ENCODE measurements at regions not wholly inside any gene's neighbourhood (a gene's known extent, or its start where the extent isn't known, plus 50 kb on each side); places are given as distances from the start of the nearest gene placed in this dataset.
A peak's percentile ranks its signal among the peaks of the same experiment; 100 is the strongest.

GRCh38 chr11:10945196-10945595 is 87.3 kb upstream of the ZBED5 start:
- ATAC-seq: no peak

- ATAC-seq: no peak
Measured at GRCh38 chr11:10943968-10944367, 86.1 kb upstream of the ZBED5 start.

- no peak for ATAC-seq
Measured at GRCh38 chr11:10942620-10943019, 84.8 kb upstream of the ZBED5 start.

DNA sequence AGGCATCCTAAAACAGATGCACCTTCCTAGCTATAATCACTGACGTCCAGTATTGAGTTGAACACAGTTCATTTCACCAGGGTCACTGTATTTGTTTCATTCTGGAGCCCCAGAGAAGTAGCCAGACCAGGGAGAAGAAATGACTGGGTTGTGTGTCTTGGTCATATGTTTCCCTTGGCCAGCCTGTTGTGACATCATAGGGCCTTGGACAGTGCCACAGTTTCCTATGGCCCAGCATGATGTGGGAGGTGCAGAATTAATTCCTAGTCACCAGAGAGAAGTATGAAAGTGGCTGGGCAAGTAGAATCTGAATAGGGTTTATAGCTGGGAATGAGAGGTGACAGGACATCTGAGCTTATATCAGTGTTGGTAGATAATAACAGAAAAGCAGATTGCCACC is 84.0 kb upstream of the ZBED5 start:
- ATAC-seq: no peak

- no peak for ATAC-seq
Measured at GRCh38 chr11:10941414-10941813, 83.6 kb upstream of the ZBED5 start.

DNA sequence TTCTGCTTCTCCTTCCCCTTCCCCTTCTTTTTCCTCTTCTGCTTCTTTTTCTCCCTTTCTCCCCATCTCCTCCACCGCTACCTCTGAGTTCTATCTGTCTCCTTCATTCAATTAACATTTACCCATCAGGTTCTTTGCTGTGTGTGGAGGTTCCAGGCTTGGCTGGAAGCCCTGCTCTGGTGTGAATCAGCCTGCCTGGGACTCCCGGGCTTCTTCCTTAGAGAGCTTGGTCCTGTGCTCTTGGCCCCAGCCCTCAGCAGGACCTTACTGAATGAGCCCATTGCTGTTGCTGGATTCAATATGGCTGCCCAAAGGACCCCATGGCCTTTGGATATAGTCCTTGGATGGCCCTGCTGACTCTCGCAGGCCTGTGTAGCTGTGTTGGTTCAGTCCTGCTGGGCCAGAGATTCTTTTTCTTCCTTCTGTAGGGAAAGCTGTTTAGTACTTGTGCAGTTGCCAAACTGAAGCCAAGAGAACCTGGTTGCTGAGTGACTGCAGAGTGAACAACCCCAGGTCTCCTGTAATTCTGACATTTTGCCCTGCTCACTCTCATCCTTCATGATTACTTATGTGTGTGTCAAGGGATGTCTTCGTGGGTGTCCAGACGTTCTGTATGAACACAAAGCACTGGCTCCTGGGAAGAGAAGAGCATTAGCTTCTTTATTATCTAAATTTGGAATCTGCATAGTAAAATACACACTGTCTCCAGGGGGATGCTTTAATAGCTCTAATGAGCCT is 81.0 kb upstream of the ZBED5 start:
- no peak for ATAC-seq

- ATAC-seq: no peak
Measured at GRCh38 chr11:10938231-10938630, 80.4 kb upstream of the ZBED5 start.

DNA sequence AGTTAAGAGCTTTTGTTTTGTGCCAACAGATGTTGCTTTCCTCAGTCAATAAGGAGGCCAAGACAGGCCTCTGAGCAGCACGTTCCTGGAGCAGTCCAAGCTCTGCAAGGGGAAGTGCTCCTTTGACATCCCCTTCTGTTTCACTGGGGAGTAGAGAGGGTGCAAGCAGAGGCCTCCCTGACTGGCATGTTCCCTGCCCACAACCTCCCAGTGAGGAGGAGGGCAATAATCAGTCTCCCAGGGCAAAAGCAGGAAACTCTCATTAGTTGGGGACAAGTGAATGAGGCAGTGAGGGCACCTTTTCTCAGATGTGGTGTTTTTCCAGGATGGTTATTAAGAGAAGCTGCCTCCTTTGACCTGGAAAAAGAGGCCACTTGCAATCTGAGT is 79.5 kb upstream of the ZBED5 start:
- no peak for ATAC-seq

DNA sequence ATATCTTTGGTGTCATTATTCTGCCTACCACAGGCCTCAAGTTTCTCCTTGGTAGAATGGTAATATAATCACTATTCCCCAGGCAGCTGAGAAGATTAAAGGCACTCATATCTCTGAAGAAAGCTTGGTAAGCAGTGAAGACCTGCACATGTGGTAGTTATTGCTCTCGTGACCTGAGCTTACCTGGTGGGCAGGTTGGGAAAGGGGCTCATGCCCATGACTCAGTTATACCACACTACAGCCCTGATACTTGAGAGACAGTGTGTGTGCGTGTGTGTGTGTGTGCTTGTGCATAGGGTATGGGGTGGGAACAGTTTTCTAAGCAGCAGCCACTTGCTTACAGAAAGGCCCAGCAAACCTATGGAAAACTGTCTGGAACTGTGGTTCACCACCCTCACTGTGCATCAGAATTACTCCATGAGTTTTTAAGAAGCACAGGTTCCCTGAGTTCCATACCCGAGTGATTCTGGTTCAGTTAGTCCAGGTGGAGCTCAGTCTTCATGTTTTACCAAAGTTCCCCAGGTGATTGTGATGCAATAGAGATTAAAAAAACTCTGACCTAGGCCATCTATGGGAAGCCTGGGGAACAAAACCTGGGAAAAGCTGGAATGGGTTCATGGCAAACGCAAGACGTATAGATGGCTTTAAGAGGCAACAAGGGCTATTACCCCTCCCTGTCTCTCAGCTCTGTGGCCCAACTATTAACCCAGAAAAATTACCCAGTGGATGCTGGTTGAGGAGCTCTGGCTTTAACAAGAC is 79.0 kb upstream of the ZBED5 start:
- no peak for ATAC-seq

DNA sequence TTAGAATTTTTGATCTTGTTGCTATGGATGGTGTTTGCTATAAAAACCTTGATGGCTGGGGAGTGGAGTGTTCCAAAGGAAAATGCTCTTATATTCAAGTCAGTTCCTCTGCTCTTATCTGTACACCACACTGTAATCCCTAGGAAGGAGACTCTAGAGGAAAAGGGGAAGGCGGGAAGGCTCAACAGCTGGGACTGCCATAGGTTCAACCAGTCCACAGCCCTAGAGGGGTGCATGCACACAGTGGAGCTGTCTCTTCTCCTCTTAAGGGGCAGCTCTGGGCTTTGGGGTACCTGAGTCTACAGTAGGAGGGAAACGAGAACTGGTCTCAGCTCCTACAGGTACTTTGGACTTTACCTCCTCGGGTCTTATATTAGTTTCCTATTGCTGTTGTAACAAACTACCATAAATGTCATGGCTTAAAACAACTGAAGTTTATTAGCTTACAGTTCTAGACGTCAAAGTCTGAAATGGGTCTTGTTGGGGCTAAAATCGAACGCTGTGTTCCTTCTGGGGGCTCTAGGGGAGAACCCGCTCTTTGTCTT is 77.2 kb upstream of the ZBED5 start:
- ATAC-seq: no peak

DNA sequence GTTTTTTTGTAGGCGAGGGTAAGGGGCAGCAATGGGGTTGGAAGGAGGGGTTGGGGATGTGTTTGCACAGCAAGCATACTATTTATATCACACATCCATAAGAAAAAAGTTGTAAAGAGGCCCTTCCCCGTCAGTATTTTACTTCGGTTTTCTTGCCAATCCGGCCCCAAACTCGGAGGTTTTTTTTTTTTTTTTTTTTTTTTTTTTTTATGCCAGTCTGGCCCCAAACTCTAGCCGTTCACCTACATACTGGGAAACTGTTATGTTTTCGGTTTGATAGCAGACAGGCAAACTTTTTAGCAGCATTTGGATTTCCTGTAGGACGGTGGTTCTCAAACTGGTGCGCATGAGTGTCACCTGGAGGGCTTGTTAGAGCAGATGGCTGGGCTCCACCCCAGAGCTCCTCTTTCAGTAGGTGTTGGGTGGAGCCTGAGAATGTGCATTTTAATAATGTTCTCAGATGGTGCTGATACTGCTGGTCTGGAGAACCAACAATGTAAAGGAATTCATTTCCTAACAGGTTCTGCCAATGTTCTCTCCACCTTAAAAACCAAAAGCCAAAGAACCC is 76.5 kb upstream of the ZBED5 start:
- ATAC-seq: no peak

GRCh38 chr11:10933455-10934292 is 75.8 kb upstream of the ZBED5 start:
- ATAC-seq: peak; percentile 95

DNA sequence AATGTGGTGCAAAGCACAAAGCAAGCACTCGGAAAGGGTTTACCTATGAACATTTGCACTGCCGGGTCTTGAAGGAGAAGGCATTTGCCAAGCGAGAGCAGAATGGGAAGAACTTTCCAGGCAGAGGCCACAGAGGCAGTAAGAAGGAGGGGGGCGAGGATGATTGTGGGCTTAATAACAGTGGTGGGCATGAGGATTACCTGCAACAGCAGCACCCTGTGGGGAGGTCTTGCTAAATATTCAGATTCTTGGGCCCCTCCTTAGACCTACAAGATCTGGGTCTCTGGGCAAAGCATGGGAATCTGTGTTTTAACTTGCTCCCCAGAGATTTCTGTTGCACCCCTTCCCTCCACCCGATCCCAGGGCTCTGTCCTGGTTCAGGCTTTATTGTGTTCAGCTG is 75.1 kb upstream of the ZBED5 start:
- no peak for ATAC-seq

DNA sequence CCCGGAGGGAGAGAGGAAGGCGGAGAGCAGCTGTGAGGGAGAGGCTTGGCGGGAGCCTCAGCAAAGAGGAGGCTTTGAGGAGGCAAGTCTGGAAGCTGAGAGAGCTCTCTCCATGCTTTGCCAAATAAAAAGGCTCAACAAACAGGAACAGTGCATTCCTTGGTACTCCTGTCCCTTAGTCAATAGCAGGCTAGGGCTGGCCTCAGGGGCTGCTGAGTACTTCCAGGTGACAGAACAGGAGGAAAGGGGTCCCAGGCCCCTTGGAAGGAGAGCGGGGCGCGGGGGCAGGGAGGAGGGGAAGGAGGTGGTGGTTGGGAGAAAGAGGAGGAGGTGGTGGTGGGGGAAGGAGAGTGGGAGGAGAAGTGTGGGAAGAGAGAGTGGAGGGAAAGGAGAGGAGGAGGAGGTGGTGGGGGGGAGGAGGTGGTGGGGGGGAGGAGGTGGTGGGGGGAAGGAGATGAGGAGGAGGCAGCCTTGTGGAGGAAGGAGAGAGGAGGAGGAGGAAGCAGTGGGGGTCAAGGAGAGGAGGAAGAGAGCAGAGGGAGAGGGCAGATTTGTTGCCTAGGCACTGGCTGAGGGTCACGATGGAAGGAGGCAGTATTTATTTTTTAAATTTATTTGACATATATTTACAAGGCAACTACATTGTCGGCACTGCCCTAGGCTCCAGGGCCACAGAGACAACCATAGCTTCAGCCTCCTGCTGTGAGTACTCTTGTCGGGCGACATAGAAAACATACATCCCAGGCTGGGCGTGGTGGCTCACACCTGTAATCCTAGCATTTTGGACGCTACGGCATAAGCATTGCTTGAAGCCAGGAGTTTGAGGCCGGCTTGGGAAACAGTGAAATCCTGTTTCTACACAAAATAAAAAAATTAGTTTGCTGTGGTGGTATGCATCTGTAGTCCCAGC is 74.2 kb upstream of the ZBED5 start:
- peak; percentile 16 for ATAC-seq

DNA sequence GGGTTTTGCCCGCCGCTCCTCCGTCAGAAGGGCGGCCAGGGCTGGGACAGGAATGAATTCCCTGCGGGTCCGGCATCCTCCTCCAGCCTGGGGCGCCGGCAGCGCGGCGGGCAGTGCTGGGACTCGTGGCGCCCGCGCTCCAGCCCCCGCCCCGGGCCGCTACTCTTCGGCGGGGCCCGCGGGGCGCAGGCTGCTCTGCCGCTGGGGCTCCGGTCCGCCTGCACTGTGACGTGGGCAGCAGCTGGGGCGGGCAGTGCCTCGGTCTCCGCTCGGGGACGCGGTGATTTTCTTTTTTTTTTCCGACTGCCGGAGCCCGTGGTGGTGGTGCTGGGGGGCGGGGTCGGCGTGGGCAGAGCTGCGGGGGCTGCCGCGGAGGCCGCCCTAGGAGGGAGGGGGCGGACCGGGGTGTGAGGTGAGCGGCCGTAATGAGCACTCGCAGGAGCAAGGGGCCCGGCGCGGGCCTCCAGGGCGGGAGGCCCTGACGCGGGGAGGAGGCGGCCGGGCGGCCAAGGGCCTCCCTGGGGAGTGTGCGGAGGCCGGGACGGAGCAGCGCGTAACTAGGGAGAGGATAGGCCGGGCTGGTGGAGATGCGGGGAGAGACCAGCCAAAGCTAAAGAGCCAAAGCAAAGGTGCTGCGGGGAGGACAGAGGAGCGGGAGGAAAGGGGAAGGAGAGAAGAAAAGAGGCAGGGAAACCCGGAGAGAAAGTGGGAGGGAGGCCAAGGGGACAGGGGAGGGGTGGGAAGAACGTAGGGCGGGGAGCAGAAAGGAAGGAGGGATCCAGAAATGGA is 73.3 kb upstream of the ZBED5 start:
- ATAC-seq: peak; percentile 56

DNA sequence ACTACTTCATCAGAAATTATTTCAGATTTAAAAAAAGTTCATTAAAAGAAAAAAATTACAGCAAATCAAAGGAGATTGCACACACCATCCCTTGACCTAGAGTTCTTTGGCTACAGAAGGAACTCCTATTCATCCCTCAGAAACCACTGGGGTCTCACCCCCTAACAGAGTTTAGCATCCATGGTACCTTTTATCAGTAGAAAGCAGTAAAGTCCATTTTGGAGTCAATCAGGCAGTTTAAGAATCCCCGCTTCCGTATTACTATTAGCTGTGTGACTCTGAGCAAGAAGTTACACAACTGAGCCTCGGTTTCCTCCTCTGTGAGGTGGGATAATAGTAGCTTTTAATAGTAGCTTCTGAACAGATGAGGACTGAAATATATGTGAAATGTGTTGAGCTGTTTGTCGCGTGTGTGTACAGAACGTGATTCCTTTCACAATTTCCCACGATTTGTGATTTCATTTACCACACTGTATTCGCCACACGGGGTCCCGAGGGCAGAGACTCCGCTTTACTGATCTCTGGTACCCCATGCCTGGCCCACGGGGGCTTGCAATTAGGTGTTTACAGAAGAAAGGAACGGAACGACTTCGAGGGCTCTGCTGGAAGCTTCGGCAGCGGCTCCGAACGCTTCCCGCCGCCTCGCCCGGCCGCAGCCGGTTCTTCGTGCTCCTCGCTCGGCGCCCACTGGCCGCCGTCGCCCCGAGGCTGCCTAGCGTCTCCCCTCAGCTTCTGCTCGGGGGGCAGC is 72.5 kb upstream of the ZBED5 start:
- ATAC-seq: no peak

- no peak for ATAC-seq
Measured at GRCh38 chr11:10927538-10927937, 69.7 kb upstream of the ZBED5 start.

- no peak for ATAC-seq
Measured at GRCh38 chr11:10926801-10927211, 69.0 kb upstream of the ZBED5 start.

- peak; percentile 95 for ATAC-seq
Measured at GRCh38 chr11:10925149-10925926, 67.5 kb upstream of the ZBED5 start.

Data from esophagus mucosa (tissue), 1 donor.